ENCODE measurements at regions not wholly inside any gene's neighbourhood (a gene's known extent, or its start where the extent isn't known, plus 50 kb on each side); places are given as distances from the start of the nearest gene placed in this dataset.
"Not testable (repeated sequence)": the region's sequence is repeated elsewhere in the genome, so short reads cannot be mapped to it uniquely, and the experiment has no call there.

DNA sequence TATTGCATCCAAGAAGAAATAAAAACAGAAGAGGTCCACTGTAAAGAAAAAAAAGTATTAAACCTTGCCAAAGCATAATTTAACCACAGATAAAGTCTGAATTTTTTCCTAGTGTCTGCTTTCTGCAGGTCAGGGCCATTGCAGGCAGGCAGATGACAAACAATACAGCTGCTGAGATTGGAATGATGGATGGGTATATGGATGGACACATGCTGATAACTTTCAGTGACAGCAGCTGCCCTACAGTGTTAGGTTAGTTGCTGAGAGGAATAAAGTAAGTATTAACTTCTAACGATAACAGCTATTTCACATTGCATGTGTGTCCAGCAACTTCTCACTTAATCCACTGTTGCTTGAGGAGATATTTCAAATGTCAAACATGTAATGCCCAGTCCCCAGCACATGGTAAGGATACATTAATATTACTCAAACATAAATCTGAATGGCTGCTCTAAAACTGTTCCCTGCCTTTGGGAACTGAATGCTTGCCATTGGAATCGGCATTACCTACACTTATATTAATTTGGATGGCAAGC, 515.3 kb downstream of the RMST start:
- no peaks in the 10 kb centered on the region for H3K9me3 Mint-ChIP-seq (ENCODE audit: insufficient read depth)
- CTCF ChIA-PET: no interaction called here
- DNase-seq: no peak

DNA sequence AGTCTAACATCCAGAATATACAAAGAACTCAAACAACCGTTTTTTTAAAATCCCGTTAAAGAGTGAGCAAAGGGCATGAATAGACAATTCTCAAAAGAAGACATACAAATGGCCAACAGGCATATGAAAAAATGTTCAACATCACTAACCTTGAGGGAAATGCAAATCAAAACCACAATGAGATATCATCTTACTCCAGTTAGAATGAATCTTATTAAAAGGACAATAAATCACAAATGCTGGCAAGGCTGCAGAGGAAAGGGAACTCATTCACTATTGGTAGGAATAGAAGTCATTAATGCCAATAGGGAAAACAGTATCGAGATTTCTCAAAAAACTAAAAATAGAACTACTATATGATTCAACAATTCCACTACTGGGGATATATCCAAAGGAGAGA, 520.1 kb downstream of the RMST start:
- ATAC-seq (no peak), DNase-seq (no peak)
- no peak overlapping the region for H3K27ac Mint-ChIP-seq
- ChIA-PET POLR2A (no interaction called here), CTCF (no interaction called here)
- no peaks in the 10 kb centered on the region for H3K4me1 Mint-ChIP-seq (ENCODE audit: low read depth)
- no peaks in the 10 kb centered on the region for H3K9me3 Mint-ChIP-seq (ENCODE audit: insufficient read depth)
- no peak overlapping the region for H3K4me3 Mint-ChIP-seq
- no peaks in the 10 kb centered on the region for H3K27me3 Mint-ChIP-seq (ENCODE audit: low read depth)
- H3K36me3 Mint-ChIP-seq (ENCODE audit: low read depth): no peaks in the 10 kb centered on the region

More for the DNA sequence above, 515.3 kb downstream of the RMST start:
- POLR2A ChIA-PET: no interaction called here
- no peaks in the 10 kb centered on the region for H3K27me3 Mint-ChIP-seq (ENCODE audit: low read depth)
- H3K36me3 Mint-ChIP-seq (ENCODE audit: low read depth): no peaks in the 10 kb centered on the region
- no peak for ATAC-seq
- H3K4me3 Mint-ChIP-seq: no peak overlapping the region
- no peaks in the 10 kb centered on the region for H3K4me1 Mint-ChIP-seq (ENCODE audit: low read depth)
- H3K27ac Mint-ChIP-seq: no peak overlapping the region

DNA sequence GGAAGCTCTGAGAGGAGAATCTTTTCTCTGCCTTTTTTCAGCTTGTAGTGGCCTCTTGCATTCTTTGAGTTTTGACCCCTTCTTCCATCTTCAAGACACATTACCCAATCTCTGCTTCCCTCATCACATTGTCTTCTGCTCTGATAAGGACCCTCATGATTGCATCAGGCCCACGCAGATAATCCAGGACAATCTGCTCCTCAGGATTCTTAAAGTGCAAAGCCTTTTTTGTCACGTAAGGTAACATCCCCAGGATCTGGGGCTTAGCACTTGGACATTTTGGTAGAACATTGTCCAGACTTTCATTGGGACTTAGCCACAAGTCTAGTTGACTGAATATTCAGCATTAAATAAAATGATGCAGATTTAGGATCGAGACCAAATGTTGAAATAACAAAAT, 521.2 kb downstream of the RMST start:
- H3K36me3 Mint-ChIP-seq (ENCODE audit: low read depth): no peaks in the 10 kb centered on the region
- no peak for DNase-seq
- H3K9me3 Mint-ChIP-seq (ENCODE audit: insufficient read depth): no peaks in the 10 kb centered on the region
- CTCF ChIA-PET: no interaction called here
- POLR2A ChIA-PET: interaction anchor here (0.6 kb wide), 1 partner anchor 804 kb away, joined by 3 read pairs; no protein-coding TSS in a partner anchor
- no peaks in the 10 kb centered on the region for H3K27me3 Mint-ChIP-seq (ENCODE audit: low read depth)
- no peak overlapping the region for H3K4me3 Mint-ChIP-seq
- no peak overlapping the region for H3K27ac Mint-ChIP-seq
- ATAC-seq: no peak
- no peaks in the 10 kb centered on the region for H3K4me1 Mint-ChIP-seq (ENCODE audit: low read depth)

DNA sequence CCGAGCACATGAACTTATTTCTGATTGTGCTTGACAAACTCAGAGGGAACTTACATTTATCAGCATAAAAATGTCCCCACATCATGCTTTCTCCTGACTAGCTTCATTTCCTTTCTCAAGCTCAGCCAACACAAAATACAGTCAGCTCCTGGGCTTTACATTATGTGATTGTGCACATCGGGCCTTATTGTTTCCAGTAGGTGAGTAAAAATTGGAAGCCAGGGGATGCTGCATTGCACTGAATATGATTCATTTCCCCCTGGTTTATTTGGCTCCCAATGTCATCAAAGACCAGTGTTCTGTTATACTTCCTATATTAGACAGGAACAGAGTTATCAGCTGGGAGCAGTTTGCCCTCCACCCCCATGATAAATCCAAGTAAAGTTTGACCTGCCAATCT, 521.8 kb downstream of the RMST start:
- ATAC-seq (no peak), DNase-seq (no peak)
- H3K27ac Mint-ChIP-seq: no peak overlapping the region
- H3K9me3 Mint-ChIP-seq (ENCODE audit: insufficient read depth): no peaks in the 10 kb centered on the region
- ChIA-PET POLR2A (no interaction called here), CTCF (no interaction called here)
- H3K4me3 Mint-ChIP-seq: no peak overlapping the region
- H3K4me1 Mint-ChIP-seq (ENCODE audit: low read depth): no peaks in the 10 kb centered on the region
- H3K27me3 Mint-ChIP-seq (ENCODE audit: low read depth): no peaks in the 10 kb centered on the region
- H3K36me3 Mint-ChIP-seq (ENCODE audit: low read depth): no peaks in the 10 kb centered on the region

DNA sequence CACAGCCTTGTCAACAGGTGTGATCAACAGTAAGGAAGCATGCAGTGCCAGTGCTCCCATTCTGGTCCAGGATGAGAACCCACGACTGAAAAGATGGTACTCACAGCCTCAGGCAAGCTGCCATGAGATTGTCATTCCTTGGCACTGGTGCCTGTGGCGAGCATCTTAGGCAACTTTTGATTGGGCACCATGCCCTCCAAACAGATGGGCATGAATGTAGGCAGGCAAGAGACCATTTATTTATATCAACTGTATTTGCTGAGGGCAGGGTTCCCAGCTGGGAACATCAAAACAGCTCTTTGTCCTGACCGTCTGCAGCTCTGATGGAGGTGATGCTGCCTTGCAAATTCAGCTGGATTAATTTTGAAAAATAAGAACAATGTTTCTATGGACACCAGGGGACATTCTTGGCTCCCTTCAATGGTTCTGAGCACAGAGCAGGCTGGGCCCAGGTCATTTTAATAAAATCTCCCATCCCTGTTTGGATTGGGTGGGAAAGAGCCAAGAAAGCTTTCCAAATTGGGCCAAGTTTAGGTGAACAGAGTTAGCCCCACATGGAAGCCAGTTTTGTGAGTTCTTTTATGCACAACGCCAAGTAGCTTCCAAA, 522.5 kb downstream of the RMST start:
- no peak for ATAC-seq
- H3K9me3 Mint-ChIP-seq (ENCODE audit: insufficient read depth): no peaks in the 10 kb centered on the region

DNA sequence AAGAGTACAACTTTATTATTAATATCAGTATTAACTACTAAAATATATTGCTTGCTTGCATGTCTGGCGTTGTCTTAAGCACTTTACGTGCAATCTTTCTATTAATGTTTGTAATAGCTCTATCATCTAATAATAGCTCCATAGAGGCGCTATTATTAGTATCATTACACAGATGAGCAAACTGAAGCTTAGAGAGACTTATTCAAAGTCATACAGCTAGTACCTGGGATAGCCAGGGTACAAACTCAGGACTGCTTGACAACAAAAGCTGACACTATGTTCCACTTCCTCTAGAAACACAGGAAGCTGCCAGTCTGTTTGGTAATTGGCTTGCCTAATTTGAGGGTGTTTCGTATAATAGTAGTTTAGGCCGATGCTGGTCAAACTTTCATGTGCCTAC, 523.2 kb downstream of the RMST start:
- Mint-ChIP-seq H3K4me3 (no peak overlapping the region), H3K36me3 (ENCODE audit: low read depth) (no peaks in the 10 kb centered on the region), H3K27ac (no peak overlapping the region), H3K4me1 (ENCODE audit: low read depth) (no peaks in the 10 kb centered on the region), H3K9me3 (ENCODE audit: insufficient read depth) (no peaks in the 10 kb centered on the region), H3K27me3 (ENCODE audit: low read depth) (no peaks in the 10 kb centered on the region)
- ChIA-PET CTCF (no interaction called here), POLR2A (no interaction called here)
- DNase-seq: no peak
- no peak for ATAC-seq

More for the DNA sequence above, 522.5 kb downstream of the RMST start:
- Mint-ChIP-seq H3K36me3 (ENCODE audit: low read depth) (no peaks in the 10 kb centered on the region), H3K27me3 (ENCODE audit: low read depth) (no peaks in the 10 kb centered on the region), H3K4me1 (ENCODE audit: low read depth) (no peaks in the 10 kb centered on the region), H3K27ac (no peak overlapping the region), H3K4me3 (no peak overlapping the region)
- DNase-seq: no peak
- CTCF ChIA-PET: no interaction called here
- POLR2A ChIA-PET: no interaction called here

DNA sequence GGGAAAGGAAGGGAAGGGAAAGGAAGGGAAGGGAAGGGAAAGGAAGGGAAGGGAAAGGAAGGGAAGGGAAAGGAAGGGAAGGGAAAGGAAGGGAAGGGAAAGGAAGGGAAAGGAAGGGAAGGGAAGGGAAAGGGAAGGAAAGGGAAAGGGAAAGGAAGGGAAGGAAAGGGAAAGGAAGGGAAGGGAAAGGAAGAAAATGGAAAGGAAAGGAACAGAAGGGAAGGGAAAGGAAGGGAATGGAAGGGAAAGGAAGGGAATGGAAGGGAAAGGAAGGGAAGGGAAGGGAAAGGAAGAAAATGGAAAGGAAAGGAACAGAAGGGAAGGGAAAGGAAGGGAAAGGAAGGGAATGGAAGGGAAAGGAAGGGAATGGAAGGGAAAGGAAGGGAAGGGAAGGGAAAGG, 526.0 kb downstream of the RMST start:
- H3K36me3 Mint-ChIP-seq (ENCODE audit: low read depth); POLR2A ChIA-PET; CTCF ChIA-PET; H3K27ac Mint-ChIP-seq; ATAC-seq; H3K4me1 Mint-ChIP-seq (ENCODE audit: low read depth); H3K27me3 Mint-ChIP-seq (ENCODE audit: low read depth); H3K9me3 Mint-ChIP-seq (ENCODE audit: insufficient read depth); DNase-seq; H3K4me3 Mint-ChIP-seq: not testable (repeated sequence)

DNA sequence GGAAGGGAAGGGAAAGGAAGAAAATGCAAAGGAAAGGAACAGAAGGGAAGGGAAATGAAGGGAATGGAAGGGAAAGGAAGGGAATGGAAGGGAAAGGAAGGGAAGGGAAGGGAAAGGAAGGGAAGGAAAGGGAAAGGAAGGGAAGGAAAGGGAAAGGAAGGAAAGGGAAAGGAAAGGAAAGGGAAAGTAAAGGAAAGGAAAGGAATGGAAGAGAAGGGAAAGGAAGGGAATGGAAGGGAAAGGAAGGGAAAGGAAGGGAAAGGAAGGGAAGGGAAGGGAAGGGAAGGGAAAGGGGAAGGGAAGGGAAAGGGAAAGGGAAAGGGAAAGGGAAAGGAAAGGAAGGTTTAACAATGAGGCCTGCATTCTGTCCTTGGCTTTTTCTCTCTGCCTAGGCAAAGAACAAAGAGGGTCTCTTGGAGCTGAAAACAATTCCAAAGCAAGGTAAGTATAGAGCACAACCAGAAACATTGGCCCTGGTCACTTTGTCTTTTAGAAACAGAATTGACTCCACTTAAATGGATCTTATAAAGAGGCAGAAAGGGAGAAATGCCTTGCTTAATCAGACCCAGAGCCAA, 525.9 kb upstream of the TMPO start:
- no peaks in the 10 kb centered on the region for H3K9me3 Mint-ChIP-seq (ENCODE audit: insufficient read depth)
- H3K36me3 Mint-ChIP-seq (ENCODE audit: low read depth): no peaks in the 10 kb centered on the region
- DNase-seq: no peak
- POLR2A ChIA-PET: no interaction called here
- no peaks in the 10 kb centered on the region for H3K27me3 Mint-ChIP-seq (ENCODE audit: low read depth)
- ATAC-seq: no peak
- CTCF ChIA-PET: no interaction called here
- no peaks in the 10 kb centered on the region for H3K4me1 Mint-ChIP-seq (ENCODE audit: low read depth)
- H3K4me3 Mint-ChIP-seq: no peak overlapping the region
- no peak overlapping the region for H3K27ac Mint-ChIP-seq

DNA sequence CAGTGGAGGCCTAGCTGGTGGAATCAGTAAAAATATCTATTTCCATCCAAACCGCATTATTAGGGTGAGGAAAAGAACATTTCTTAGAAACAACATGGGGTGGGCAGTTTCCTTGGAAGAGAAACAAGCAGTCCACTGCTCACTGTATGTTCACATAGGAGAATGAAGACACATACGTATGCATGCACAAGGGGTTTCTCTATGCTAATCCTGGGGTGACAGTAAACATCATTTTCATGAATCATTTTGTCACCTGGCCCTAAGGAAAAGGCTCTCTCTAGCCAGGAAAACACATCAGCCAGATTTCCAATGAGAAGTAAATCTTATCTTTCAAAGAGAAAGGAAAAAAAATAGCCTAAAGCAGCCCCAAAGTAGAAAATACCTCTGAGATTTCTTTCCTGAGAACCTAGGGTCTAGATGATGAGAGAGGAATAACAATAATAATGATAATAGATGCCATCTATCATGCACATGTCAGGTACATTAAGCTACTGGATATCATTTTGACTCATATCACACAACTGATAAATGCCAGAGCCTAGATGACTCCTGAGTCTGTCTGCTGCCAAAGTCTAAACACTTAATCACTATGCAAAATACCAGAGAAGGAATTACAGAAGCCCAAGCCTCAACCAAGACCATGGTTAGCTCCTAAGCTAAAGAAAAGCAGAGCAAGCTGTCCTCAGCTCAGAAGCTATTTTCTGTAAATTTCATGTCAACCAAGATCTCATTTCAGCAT, 520.5 kb upstream of the TMPO start:
- ATAC-seq (no peak), DNase-seq (no peak)
- no peaks in the 10 kb centered on the region for H3K36me3 Mint-ChIP-seq (ENCODE audit: low read depth)
- no peak overlapping the region for H3K27ac Mint-ChIP-seq
- H3K27me3 Mint-ChIP-seq (ENCODE audit: low read depth): no peaks in the 10 kb centered on the region
- H3K9me3 Mint-ChIP-seq (ENCODE audit: insufficient read depth): no peaks in the 10 kb centered on the region
- no peak overlapping the region for H3K4me3 Mint-ChIP-seq
- POLR2A ChIA-PET: no interaction called here
- H3K4me1 Mint-ChIP-seq (ENCODE audit: low read depth): no peaks in the 10 kb centered on the region
- CTCF ChIA-PET: no interaction called here

DNA sequence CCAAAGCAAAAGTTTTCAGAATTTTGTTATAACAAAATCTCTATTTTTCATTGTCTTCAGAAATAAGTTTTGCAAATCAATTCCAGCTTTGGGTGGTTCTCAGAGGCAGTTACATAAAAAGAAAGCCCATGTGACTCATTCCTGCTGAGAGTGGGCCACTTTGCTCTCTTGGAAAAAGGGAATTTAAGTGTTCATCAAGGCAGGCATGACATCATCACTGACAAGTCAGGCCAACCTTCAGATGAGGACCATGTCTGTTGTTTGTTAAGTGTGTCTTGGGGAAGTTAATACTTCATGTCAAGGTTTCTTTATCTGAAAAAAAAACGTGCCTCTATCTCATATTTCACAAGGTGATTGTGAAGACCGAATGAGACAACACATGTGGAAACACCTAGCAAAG, 519.8 kb upstream of the TMPO start:
- Mint-ChIP-seq H3K36me3 (ENCODE audit: low read depth) (no peaks in the 10 kb centered on the region), H3K4me3 (no peak overlapping the region), H3K9me3 (ENCODE audit: insufficient read depth) (no peaks in the 10 kb centered on the region), H3K27me3 (ENCODE audit: low read depth) (no peaks in the 10 kb centered on the region), H3K27ac (no peak overlapping the region), H3K4me1 (ENCODE audit: low read depth) (no peaks in the 10 kb centered on the region)
- ATAC-seq (no peak), DNase-seq (no peak)
- POLR2A ChIA-PET: no interaction called here
- CTCF ChIA-PET: no interaction called here

DNA sequence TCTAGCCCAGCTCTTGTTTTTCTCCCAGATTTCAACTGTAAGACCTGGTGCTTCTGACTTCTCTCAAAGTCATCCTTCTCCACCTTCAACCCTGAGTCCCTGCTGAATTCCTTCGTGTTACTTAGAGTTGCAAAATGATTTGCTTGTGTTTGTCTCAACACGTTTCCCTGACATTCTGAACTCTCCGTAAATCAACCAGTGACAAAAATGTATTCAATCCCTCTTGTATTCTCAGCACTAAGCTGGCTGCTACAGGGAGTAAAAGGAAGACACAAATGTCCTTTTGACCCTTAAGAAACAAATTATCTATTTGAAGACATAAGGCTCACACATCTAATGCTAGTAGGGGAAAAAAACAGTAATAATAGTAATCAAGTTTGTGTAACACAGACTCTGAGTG, 514.0 kb upstream of the TMPO start:
- Mint-ChIP-seq H3K4me1 (ENCODE audit: low read depth) (no peaks in the 10 kb centered on the region), H3K4me3 (no peak overlapping the region), H3K27me3 (ENCODE audit: low read depth) (no peaks in the 10 kb centered on the region), H3K36me3 (ENCODE audit: low read depth) (no peaks in the 10 kb centered on the region), H3K9me3 (ENCODE audit: insufficient read depth) (no peaks in the 10 kb centered on the region), H3K27ac (no peak overlapping the region)
- no peak for ATAC-seq
- POLR2A ChIA-PET: interaction anchor here (0.5 kb wide), 1 partner anchor 72 kb away, joined by 3 read pairs; no protein-coding TSS in a partner anchor
- no peak for DNase-seq
- CTCF ChIA-PET: no interaction called here

DNA sequence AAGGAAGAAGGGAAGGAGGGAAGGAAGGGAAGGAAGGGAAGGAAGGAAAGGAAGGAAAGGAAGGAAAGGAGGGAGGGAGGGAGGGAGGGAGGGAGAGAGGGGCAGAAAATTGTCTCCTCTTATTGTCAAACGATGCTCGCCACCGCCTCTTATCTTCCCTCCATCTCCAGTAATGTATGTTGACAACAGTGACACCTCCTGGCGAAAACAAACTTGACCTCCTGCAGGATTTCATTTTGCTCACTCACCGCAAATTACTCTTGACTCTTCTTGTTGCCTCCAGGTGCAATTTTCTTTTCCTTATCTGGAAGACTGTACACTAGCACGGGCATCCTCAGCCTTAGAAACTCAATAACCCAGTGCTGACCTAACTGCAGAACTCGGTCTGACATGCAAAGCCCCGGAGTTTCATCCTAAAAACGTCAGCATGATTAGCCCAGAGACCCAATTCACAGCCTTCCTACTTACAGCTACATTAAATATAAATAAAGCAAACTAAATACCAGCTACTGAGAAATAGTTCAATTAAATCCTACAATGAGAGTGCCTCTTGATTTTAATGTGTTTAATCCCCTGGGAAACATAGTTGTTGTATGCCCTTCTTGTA, 512.4 kb upstream of the TMPO start:
- peak; percentile 47 for DNase-seq
- CTCF ChIA-PET: no interaction called here
- no peak overlapping the region for H3K27ac Mint-ChIP-seq
- H3K4me1 Mint-ChIP-seq (ENCODE audit: low read depth): no peaks in the 10 kb centered on the region
- POLR2A ChIA-PET: no interaction called here
- H3K36me3 Mint-ChIP-seq (ENCODE audit: low read depth): no peaks in the 10 kb centered on the region
- no peaks in the 10 kb centered on the region for H3K9me3 Mint-ChIP-seq (ENCODE audit: insufficient read depth)
- ATAC-seq: no peak
- H3K4me3 Mint-ChIP-seq: no peak overlapping the region
- H3K27me3 Mint-ChIP-seq (ENCODE audit: low read depth): no peaks in the 10 kb centered on the region
